WTC11 (cell line): ENCODE measurements at regions not wholly inside any gene's neighbourhood (a gene's known extent, or its start where the extent isn't known, plus 50 kb on each side); places are given as distances from the start of the nearest gene placed in this dataset.

ENCODE experiments used
- ATAC-seq: fragments of 200-7000 bp; cut with Tn5 transposase; 2 replicates; pipeline ENCODE4 v1.10.0; 2021; ENCODE audit warnings: mild to moderate bottlenecking, moderate library complexity
- CTCF ChIA-PET: fragments of 300-600 bp; sonication (Branson Sonifier 250); formaldehyde crosslinking; loops from one replicate; lab custom pipeline; 2021; ENCODE audit warnings: antibody characterized with exemption; lab: Charles Lee
- POLR2A ChIA-PET: fragments of 350-600 bp; sonication (Branson Sonifier 250); formaldehyde crosslinking; loops from one replicate; lab custom pipeline; 2021; ENCODE audit warnings: antibody characterized with exemption; lab: Charles Lee
- DNase-seq: peaks from one replicate; pipeline ENCODE4 v3.0.0; 2021; ENCODE audit warnings: low spot score
- H3K27ac Mint-ChIP-seq: 2 replicates; pipeline ENCODE4 v1.8.0; 2021; ENCODE audit warnings: mixed read lengths
- H3K27me3 Mint-ChIP-seq: 2 replicates; pipeline ENCODE4 v1.8.0; 2021; ENCODE audit warnings: low read depth, mild to moderate bottlenecking, moderate library complexity, mixed read lengths
- H3K36me3 Mint-ChIP-seq: 2 replicates; pipeline ENCODE4 v1.8.0; 2021; ENCODE audit warnings: mixed read lengths
- H3K4me1 Mint-ChIP-seq: 2 replicates; pipeline ENCODE4 v1.8.0; 2022; ENCODE audit warnings: mixed read lengths
- H3K4me3 Mint-ChIP-seq: 2 replicates; pipeline ENCODE4 v1.8.0; 2021; ENCODE audit warnings: mild to moderate bottlenecking, moderate library complexity, mixed read lengths
- H3K9me3 Mint-ChIP-seq: 2 replicates; pipeline ENCODE4 v1.8.0; 2021; ENCODE audit warnings: mixed read lengths
- AR ChIP-seq: fragments of 250-450 bp; sonication (Bioruptor Pico); IDR thresholded peaks from 2 replicates; pipeline ENCODE4 v1.9.0; 2021; ENCODE audit warnings: mild to moderate bottlenecking
- ATF1 ChIP-seq: sonication (generic); formaldehyde crosslinking; IDR thresholded peaks from 2 replicates; pipeline ENCODE4 v1.8.1; 2023; ENCODE audit warnings: mild to moderate bottlenecking, moderate library complexity, missing genetic modification reagents
- CREB1 ChIP-seq: sonication (generic); formaldehyde crosslinking; IDR thresholded peaks from 2 replicates; pipeline ENCODE4 v1.8.0; 2023; ENCODE audit warnings: mild to moderate bottlenecking, missing genetic modification reagents
- ELF4 ChIP-seq: sonication (generic); formaldehyde crosslinking; IDR thresholded peaks from 2 replicates; pipeline ENCODE4 v1.8.1; 2022; ENCODE audit warnings: low read depth, mild to moderate bottlenecking, moderate library complexity, missing genetic modification reagents
- FOXJ3 ChIP-seq: sonication (generic); formaldehyde crosslinking; IDR thresholded peaks from 2 replicates; pipeline ENCODE4 v1.9.0; 2021; ENCODE audit warnings: missing genetic modification reagents, mild to moderate bottlenecking, borderline replicate concordance
- FOXP1 ChIP-seq: sonication (generic); formaldehyde crosslinking; IDR thresholded peaks from 2 replicates; pipeline ENCODE4 v1.8.0; 2022; ENCODE audit warnings: missing genetic modification reagents, mild to moderate bottlenecking, moderate library complexity, borderline replicate concordance
- GTF2I ChIP-seq: fragments of 250-450 bp; sonication (Bioruptor Pico); conservative IDR thresholded peaks from 2 replicates; pipeline ENCODE4 v1.4.0; 2021; ENCODE audit warnings: mild to moderate bottlenecking
- HMGA2 ChIP-seq: fragments of 250-450 bp; sonication (Bioruptor Pico); IDR thresholded peaks from 2 replicates; pipeline ENCODE4 v1.4.0; 2021; ENCODE audit warnings: mild to moderate bottlenecking, moderate library complexity
- IRF1 ChIP-seq: sonication (generic); formaldehyde crosslinking; IDR thresholded peaks from 2 replicates; pipeline ENCODE4 v1.8.0; 2023; ENCODE audit warnings: missing genetic modification reagents
- IRF2 ChIP-seq: sonication (generic); formaldehyde crosslinking; IDR thresholded peaks from 2 replicates; pipeline ENCODE4 v1.8.0; 2022; ENCODE audit warnings: low read depth, missing genetic modification reagents, borderline replicate concordance
- JAZF1 ChIP-seq: fragments of 250-450 bp; sonication (Bioruptor Pico); IDR thresholded peaks from 2 replicates; pipeline ENCODE4 v1.9.0; 2021; ENCODE audit warnings: moderate library complexity, mild to moderate bottlenecking, inconsistent platforms
- NFYB ChIP-seq: sonication (generic); formaldehyde crosslinking; conservative IDR thresholded peaks from 2 replicates; pipeline ENCODE4 v1.8.0; 2022; ENCODE audit warnings: low read depth, missing genetic modification reagents
- TCF7 ChIP-seq: sonication (generic); formaldehyde crosslinking; IDR thresholded peaks from 2 replicates; pipeline ENCODE4 v1.8.0; 2022; ENCODE audit warnings: mild to moderate bottlenecking, low read depth, missing genetic modification reagents, moderate library complexity
- ZNF219 ChIP-seq: sonication (generic); formaldehyde crosslinking; IDR thresholded peaks from 2 replicates; pipeline ENCODE4 v1.8.0; 2023; ENCODE audit warnings: missing genetic modification reagents, mild to moderate bottlenecking, borderline replicate concordance
- TF ChIP-seq, protein P1 (sequence below): fragments of 250-450 bp; sonication (Bioruptor Pico); conservative IDR thresholded peaks from 2 replicates; pipeline ENCODE4 v1.9.0; 2021; ENCODE audit warnings: mild to moderate bottlenecking
- TF ChIP-seq, protein P2 (sequence below): sonication (generic); formaldehyde crosslinking; IDR thresholded peaks from 2 replicates; pipeline ENCODE4 v1.8.0; 2022; ENCODE audit warnings: mild to moderate bottlenecking, missing genetic modification reagents
- TF ChIP-seq, protein P3 (sequence below): fragments of 250-450 bp; sonication (Bioruptor Pico); IDR thresholded peaks from 2 replicates; pipeline ENCODE4 v1.8.0; 2021; ENCODE audit warnings: mild to moderate bottlenecking
- TF ChIP-seq, protein P4 (sequence below): sonication (generic); formaldehyde crosslinking; IDR thresholded peaks from 2 replicates; pipeline ENCODE4 v1.8.1; 2023; ENCODE audit warnings: mild to moderate bottlenecking, missing genetic modification reagents, borderline replicate concordance
- TF ChIP-seq, protein P5 (sequence below): sonication (generic); formaldehyde crosslinking; IDR thresholded peaks from 2 replicates; pipeline ENCODE4 v1.8.1; 2022; ENCODE audit warnings: low read depth, missing genetic modification reagents, borderline replicate concordance

DNA sequence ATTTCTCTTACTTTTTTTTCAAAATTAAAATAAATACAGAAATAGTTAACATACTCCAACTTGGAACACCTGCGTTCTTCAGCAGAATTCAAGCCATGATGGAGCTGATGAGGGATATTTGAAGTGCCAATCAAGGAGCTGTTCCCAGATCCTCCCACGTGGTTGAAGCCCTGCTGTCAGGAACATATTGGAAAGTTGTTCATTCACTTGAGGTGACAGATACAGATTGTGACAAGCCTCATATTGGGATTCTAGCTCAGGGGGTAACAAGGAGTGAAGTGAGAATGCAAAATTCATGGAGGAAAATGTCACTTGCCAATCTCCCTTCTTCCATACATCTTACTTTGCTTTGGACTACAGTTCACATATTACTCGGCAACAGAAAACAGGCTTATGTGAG lies 2670.8 kb downstream of the PCDH7 start (continued):
- TF ChIP-seq, protein P1, sequence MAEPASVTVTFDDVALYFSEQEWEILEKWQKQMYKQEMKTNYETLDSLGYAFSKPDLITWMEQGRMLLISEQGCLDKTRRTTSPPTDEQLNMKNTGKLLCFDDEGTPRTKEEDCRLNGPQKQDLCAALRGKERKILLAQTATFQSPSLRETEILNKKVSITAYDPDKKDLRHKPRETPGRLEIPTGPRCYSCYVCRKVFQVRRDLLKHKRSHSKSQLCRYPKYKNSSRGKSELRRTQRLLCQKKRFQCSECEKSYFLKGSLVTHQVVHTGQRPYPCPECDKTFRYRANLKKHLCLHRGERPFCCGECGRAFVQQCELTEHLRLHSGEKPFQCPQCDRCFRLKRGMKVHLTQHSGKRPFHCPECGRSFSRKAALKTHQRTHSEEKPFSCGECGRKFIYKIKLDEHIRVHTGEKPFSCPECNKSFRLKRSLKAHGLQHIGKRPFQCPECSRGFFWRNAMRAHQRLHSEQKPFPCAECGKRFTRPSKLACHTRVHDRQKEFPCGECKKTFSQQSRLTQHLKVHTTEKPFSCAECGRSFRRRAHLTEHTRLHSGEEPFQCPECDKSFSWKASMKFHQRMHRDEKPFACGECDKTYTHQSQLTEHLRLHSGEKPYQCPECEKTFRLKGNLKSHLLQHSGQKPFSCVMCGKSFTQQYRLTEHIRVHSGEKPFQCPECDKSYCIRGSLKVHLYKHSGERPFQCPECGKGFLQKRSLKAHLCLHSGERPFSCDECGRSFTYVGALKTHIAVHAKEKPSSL: no peak
- TF ChIP-seq JAZF1 (CRISPR knock-in tag): no peak
- TF ChIP-seq ELF4 (CRISPR knock-in tag): no peak
- TF ChIP-seq FOXJ3 (CRISPR knock-in tag): no peak
- TF ChIP-seq ZNF219 (CRISPR knock-in tag): no peak

DNA sequence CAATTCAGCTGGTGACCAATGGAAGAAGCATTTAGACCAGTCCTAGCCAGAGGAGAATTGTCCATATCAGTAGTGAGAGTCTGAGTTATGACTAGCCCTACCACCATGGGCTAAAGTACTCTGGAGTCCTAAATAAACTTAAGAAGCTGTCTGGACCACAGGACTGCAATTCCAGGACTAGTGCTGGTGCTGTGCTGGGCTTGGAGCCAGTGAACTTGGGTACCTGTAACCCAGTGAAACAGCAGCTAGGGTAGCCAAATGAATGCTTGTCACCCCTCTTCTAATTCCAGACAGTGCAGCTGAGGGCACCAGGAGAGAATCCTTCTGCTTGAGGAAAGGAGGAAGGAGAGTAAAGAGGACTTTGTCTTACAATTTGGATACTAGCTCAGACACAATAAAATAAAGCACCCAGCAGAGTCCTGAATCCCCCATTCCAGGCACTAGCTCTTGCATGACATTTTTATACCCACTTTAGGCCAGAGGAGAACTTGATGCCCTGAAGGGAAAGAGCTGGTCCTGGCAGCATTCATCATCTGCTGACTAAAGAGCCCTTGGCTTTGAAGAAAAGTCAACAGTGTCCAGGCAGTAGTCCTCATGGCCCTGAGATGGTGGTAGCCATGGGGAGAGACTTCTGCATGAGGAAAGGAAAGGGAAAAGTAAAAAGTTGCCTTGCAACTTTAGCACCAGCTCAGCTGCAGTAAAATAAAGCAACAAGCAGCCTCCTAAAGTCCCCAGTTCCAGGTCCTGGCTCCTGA lies 2675.7 kb downstream of the PCDH7 start:
- POLR2A ChIA-PET: no interaction called here
- CTCF ChIA-PET: no interaction called here
- no peaks in the 10 kb centered on the region for H3K36me3 Mint-ChIP-seq
- ATAC-seq (no peak), DNase-seq (no peak)
- no peak overlapping the region for H3K4me3 Mint-ChIP-seq
- no peaks in the 10 kb centered on the region for H3K27me3 Mint-ChIP-seq
- no peak for TF ChIP-seq FOXJ3 (CRISPR knock-in tag)
- TF ChIP-seq, protein P2, sequence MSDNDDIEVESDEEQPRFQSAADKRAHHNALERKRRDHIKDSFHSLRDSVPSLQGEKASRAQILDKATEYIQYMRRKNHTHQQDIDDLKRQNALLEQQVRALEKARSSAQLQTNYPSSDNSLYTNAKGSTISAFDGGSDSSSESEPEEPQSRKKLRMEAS (CRISPR knock-in tag): no peak
- TF ChIP-seq ATF1 (CRISPR knock-in tag): no peak
- TF ChIP-seq, protein P3, sequence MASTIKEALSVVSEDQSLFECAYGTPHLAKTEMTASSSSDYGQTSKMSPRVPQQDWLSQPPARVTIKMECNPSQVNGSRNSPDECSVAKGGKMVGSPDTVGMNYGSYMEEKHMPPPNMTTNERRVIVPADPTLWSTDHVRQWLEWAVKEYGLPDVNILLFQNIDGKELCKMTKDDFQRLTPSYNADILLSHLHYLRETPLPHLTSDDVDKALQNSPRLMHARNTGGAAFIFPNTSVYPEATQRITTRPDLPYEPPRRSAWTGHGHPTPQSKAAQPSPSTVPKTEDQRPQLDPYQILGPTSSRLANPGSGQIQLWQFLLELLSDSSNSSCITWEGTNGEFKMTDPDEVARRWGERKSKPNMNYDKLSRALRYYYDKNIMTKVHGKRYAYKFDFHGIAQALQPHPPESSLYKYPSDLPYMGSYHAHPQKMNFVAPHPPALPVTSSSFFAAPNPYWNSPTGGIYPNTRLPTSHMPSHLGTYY: no peak
- TF ChIP-seq HMGA2 (CRISPR knock-in tag): no peak
- no peak for TF ChIP-seq IRF1
- H3K4me1 Mint-ChIP-seq: no peaks in the 10 kb centered on the region
- no peak overlapping the region for H3K27ac Mint-ChIP-seq
- peaks cover 16% of the 10 kb centered on the region for H3K9me3 Mint-ChIP-seq

GRCh38 chr4:33400504-33400903 lies 2680.3 kb downstream of the PCDH7 start:
- Mint-ChIP-seq H3K9me3 (peaks cover 20% of the 10 kb centered on the region), H3K27me3 (no peaks in the 10 kb centered on the region)
- TF ChIP-seq JAZF1 (CRISPR knock-in tag) (no peak), GTF2I (no peak), CREB1 (CRISPR knock-in tag) (no peak), TCF7 (no peak), IRF2 (CRISPR knock-in tag) (no peak), NFYB (CRISPR knock-in tag) (no peak), AR (CRISPR knock-in tag) (no peak), FOXP1 (CRISPR knock-in tag) (no peak)
- TF ChIP-seq, protein P4, sequence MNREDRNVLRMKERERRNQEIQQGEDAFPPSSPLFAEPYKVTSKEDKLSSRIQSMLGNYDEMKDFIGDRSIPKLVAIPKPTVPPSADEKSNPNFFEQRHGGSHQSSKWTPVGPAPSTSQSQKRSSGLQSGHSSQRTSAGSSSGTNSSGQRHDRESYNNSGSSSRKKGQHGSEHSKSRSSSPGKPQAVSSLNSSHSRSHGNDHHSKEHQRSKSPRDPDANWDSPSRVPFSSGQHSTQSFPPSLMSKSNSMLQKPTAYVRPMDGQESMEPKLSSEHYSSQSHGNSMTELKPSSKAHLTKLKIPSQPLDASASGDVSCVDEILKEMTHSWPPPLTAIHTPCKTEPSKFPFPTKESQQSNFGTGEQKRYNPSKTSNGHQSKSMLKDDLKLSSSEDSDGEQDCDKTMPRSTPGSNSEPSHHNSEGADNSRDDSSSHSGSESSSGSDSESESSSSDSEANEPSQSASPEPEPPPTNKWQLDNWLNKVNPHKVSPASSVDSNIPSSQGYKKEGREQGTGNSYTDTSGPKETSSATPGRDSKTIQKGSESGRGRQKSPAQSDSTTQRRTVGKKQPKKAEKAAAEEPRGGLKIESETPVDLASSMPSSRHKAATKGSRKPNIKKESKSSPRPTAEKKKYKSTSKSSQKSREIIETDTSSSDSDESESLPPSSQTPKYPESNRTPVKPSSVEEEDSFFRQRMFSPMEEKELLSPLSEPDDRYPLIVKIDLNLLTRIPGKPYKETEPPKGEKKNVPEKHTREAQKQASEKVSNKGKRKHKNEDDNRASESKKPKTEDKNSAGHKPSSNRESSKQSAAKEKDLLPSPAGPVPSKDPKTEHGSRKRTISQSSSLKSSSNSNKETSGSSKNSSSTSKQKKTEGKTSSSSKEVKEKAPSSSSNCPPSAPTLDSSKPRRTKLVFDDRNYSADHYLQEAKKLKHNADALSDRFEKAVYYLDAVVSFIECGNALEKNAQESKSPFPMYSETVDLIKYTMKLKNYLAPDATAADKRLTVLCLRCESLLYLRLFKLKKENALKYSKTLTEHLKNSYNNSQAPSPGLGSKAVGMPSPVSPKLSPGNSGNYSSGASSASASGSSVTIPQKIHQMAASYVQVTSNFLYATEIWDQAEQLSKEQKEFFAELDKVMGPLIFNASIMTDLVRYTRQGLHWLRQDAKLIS (CRISPR knock-in tag): no peak
- TF ChIP-seq, protein P5, sequence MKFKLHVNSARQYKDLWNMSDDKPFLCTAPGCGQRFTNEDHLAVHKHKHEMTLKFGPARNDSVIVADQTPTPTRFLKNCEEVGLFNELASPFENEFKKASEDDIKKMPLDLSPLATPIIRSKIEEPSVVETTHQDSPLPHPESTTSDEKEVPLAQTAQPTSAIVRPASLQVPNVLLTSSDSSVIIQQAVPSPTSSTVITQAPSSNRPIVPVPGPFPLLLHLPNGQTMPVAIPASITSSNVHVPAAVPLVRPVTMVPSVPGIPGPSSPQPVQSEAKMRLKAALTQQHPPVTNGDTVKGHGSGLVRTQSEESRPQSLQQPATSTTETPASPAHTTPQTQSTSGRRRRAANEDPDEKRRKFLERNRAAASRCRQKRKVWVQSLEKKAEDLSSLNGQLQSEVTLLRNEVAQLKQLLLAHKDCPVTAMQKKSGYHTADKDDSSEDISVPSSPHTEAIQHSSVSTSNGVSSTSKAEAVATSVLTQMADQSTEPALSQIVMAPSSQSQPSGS (CRISPR knock-in tag): no peak

More at GRCh38 chr4:33400504-33400903, 2680.3 kb downstream of the PCDH7 start:
- H3K4me3 Mint-ChIP-seq: no peak overlapping the region
- POLR2A ChIA-PET: no interaction called here
- DNase-seq (no peak), ATAC-seq (no peak)
- CTCF ChIA-PET: no interaction called here
- H3K27ac Mint-ChIP-seq: no peak overlapping the region
- no peaks in the 10 kb centered on the region for H3K4me1 Mint-ChIP-seq
- H3K36me3 Mint-ChIP-seq: no peaks in the 10 kb centered on the region
